Neural progenitor cell (in vitro differentiated cells): ENCODE measurements at regions not wholly inside any gene's neighbourhood (a gene's known extent, or its start where the extent isn't known, plus 50 kb on each side); places are given as distances from the start of the nearest gene placed in this dataset.

Source experiments
- DNase-seq: peaks from one replicate; pipeline ENCODE4 v3.0.0-alpha.2; 2016; ENCODE audit warnings: low spot score
- H2AFZ ChIP-seq: fragments of 200-600 bp; sonication (generic); replicated peaks from 2 replicates; pipeline ENCODE4 v1.6.1; 2016; ENCODE audit warnings: antibody characterized with exemption
- H3F3A ChIP-seq: fragments of 200-600 bp; sonication (generic); 2 replicates; pipeline ENCODE4 v1.6.1; 2016; ENCODE audit warnings: antibody characterized with exemption, low read depth
- H3K27ac ChIP-seq: fragments of 200-600 bp; sonication (generic); 2 replicates; pipeline ENCODE4 v1.5.1; 2016; ENCODE audit warnings: mild to moderate bottlenecking
- H3K27me3 ChIP-seq: fragments of 200-600 bp; sonication (generic); 2 replicates; pipeline ENCODE4 v1.6.1; 2016; ENCODE audit warnings: mild to moderate bottlenecking, moderate library complexity
- H3K36me3 ChIP-seq: fragments of 200-600 bp; sonication (generic); 2 replicates; pipeline ENCODE4 v1.5.1; 2016
- H3K4me1 ChIP-seq: fragments of 200-600 bp; sonication (generic); 2 replicates; pipeline ENCODE4 v1.6.1; 2016; ENCODE audit warnings: mixed run types
- H3K4me2 ChIP-seq: fragments of 200-600 bp; sonication (generic); 2 replicates; pipeline ENCODE4 v1.6.1; 2016
- H3K4me3 ChIP-seq: fragments of 200-600 bp; sonication (generic); 2 replicates; pipeline ENCODE4 v1.5.1; 2016
- H3K79me2 ChIP-seq: fragments of 200-600 bp; sonication (generic); 2 replicates; pipeline ENCODE4 v1.6.1; 2016; ENCODE audit warnings: low read depth
- H3K9ac ChIP-seq: fragments of 200-600 bp; sonication (generic); 2 replicates; pipeline ENCODE4 v1.6.1; 2016
- H3K9me3 ChIP-seq: fragments of 200-600 bp; sonication (generic); 2 replicates; pipeline ENCODE4 v1.5.1; 2016; ENCODE audit warnings: low read depth
- H4K20me1 ChIP-seq: fragments of 200-600 bp; sonication (generic); 2 replicates; pipeline ENCODE4 v1.6.1; 2016; ENCODE audit warnings: low read depth
- H3K27ac Mint-ChIP-seq: 3 replicates; pipeline ENCODE4 v1.8.0; 2021; ENCODE audit warnings: mixed read lengths
- H3K27me3 Mint-ChIP-seq: 2 replicates; pipeline ENCODE4 v1.8.0; 2022; ENCODE audit warnings: low read depth, mild to moderate bottlenecking, inconsistent platforms, moderate library complexity, mixed read lengths; ENCODE audit not compliant: insufficient read depth
- H3K36me3 Mint-ChIP-seq: 3 replicates; pipeline ENCODE4 v1.8.0; 2021; ENCODE audit warnings: mixed read lengths
- H3K4me1 Mint-ChIP-seq: 3 replicates; pipeline ENCODE4 v1.8.0; 2021; ENCODE audit warnings: mixed read lengths
- H3K4me3 Mint-ChIP-seq: 3 replicates; pipeline ENCODE4 v1.8.0; 2021; ENCODE audit warnings: mild to moderate bottlenecking, moderate library complexity, mixed read lengths
- H3K9me3 Mint-ChIP-seq: 3 replicates; pipeline ENCODE4 v1.8.0; 2020; ENCODE audit warnings: mixed read lengths
- CTCF ChIP-seq: fragments of 200-600 bp; sonication (generic); IDR thresholded peaks from 2 replicates; pipeline ENCODE4 v1.5.1; 2017; ENCODE audit warnings: antibody characterized with exemption, mild to moderate bottlenecking
- EZH2 ChIP-seq: fragments of 200-600 bp; sonication (generic); IDR thresholded peaks from 2 replicates; pipeline ENCODE4 v1.6.1; 2017; ENCODE audit warnings: antibody characterized with exemption, mild to moderate bottlenecking, moderate library complexity
- EZH2phosphoT487 ChIP-seq: fragments of 200-600 bp; sonication (generic); IDR thresholded peaks from 2 replicates; pipeline ENCODE4 v1.6.1; 2017; ENCODE audit warnings: antibody characterized with exemption

DNA sequence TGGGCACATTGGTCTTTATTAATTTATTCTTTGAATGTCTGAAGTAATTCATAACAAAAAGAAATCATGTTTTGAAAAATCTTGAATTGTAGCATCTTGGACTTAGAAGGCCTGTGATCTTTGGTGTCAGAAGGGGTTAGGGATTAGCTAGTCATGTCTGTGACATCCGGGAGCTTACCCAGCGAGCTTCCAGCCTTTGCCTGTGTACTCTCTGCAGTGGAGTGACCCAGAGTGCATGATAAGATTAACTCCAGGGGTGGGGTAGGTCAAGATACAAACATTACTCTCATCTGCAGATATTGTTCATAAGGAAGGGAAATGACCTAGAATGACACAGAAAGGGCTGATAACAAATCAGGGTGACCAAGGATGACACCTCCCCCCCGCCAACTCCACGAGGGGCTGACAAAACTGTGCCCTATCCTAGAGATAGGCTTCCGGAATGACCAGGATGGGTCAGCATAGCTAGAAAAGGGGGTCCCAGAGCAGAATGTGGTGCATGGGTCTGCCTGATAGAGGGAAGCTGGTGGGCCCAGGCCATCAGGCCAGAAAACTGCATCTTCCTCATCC is 56.6 kb upstream of the BLCAP start:
- Histone ChIP-seq H3K36me3 (no peaks in the 10 kb centered on the region), H3F3A (no peaks in the 10 kb centered on the region), H3K27me3 (no peaks in the 10 kb centered on the region), H3K79me2 (no peaks in the 10 kb centered on the region), H2AFZ (no peak overlapping the region), H3K4me3 (no peak overlapping the region), H3K9me3 (no peaks in the 10 kb centered on the region), H4K20me1 (no peaks in the 10 kb centered on the region), H3K4me1 (no peaks in the 10 kb centered on the region), H3K9ac (no peak overlapping the region), H3K4me2 (no peak overlapping the region), H3K27ac (no peak overlapping the region)
- TF ChIP-seq CTCF: no peak
- no peak for TF ChIP-seq EZH2phosphoT487
- no peak for TF ChIP-seq EZH2
- H3K27ac Mint-ChIP-seq: peak overlapping the region; percentile 29
- no peak overlapping the region for H3K4me3 Mint-ChIP-seq
- H3K9me3 Mint-ChIP-seq: peaks cover 2% of the 10 kb centered on the region
- H3K27me3 Mint-ChIP-seq: peaks cover 7% of the 10 kb centered on the region
- peaks cover 13% of the 10 kb centered on the region for H3K4me1 Mint-ChIP-seq
- DNase-seq: no peak
- H3K36me3 Mint-ChIP-seq: no peaks in the 10 kb centered on the region

GRCh38 chr20:37581246-37581645 is 53.6 kb upstream of the BLCAP start:
- H3K27me3 Mint-ChIP-seq: peaks cover 20% of the 10 kb centered on the region
- Histone ChIP-seq H2AFZ (no peak overlapping the region), H3K36me3 (no peaks in the 10 kb centered on the region), H4K20me1 (no peaks in the 10 kb centered on the region), H3K79me2 (no peaks in the 10 kb centered on the region), H3K4me2 (no peak overlapping the region), H3K4me3 (no peak overlapping the region), H3K9me3 (no peaks in the 10 kb centered on the region), H3K27me3 (no peaks in the 10 kb centered on the region), H3K27ac (no peak overlapping the region), H3K4me1 (no peaks in the 10 kb centered on the region), H3K9ac (no peak overlapping the region), H3F3A (no peaks in the 10 kb centered on the region)
- H3K27ac Mint-ChIP-seq: no peak overlapping the region
- H3K4me1 Mint-ChIP-seq: peaks cover 17% of the 10 kb centered on the region
- H3K4me3 Mint-ChIP-seq: no peak overlapping the region
- no peaks in the 10 kb centered on the region for H3K36me3 Mint-ChIP-seq
- H3K9me3 Mint-ChIP-seq: peaks cover 2% of the 10 kb centered on the region
- TF ChIP-seq CTCF (no peak), EZH2 (no peak), EZH2phosphoT487 (no peak)
- DNase-seq: no peak

- no peaks in the 10 kb centered on the region for H3K36me3 ChIP-seq
- H3K4me3 Mint-ChIP-seq: no peak overlapping the region
- no peak for DNase-seq
- no peak overlapping the region for H2AFZ ChIP-seq
- H3K27me3 ChIP-seq: no peaks in the 10 kb centered on the region
- H3F3A ChIP-seq: no peaks in the 10 kb centered on the region
- no peaks in the 10 kb centered on the region for H4K20me1 ChIP-seq
- peaks cover 17% of the 10 kb centered on the region for H3K4me1 Mint-ChIP-seq
- H3K27ac Mint-ChIP-seq: peak overlapping the region; percentile 59
- H3K79me2 ChIP-seq: no peaks in the 10 kb centered on the region
- H3K27ac ChIP-seq: no peak overlapping the region
- no peaks in the 10 kb centered on the region for H3K4me1 ChIP-seq
- H3K27me3 Mint-ChIP-seq: peaks cover 20% of the 10 kb centered on the region
- TF ChIP-seq EZH2phosphoT487 (no peak), EZH2 (no peak), CTCF (no peak)
- no peaks in the 10 kb centered on the region for H3K36me3 Mint-ChIP-seq
- peaks cover 2% of the 10 kb centered on the region for H3K9me3 Mint-ChIP-seq
- H3K4me2 ChIP-seq: no peak overlapping the region
- no peaks in the 10 kb centered on the region for H3K9me3 ChIP-seq
- no peak overlapping the region for H3K9ac ChIP-seq
- H3K4me3 ChIP-seq: no peak overlapping the region
Measured at GRCh38 chr20:37580069-37580468, 52.4 kb upstream of the BLCAP start.
